Stimulated activated CD4-positive, alpha-beta T cell treated with anti-CD3 and anti-CD28 coated beads, Interleukin-1b, Interleukin-23, amount 100 ng/mL, for 48 hours (primary cell): ENCODE measurements at regions not wholly inside any gene's neighbourhood (a gene's known extent, or its start where the extent isn't known, plus 50 kb on each side); places are given as distances from the start of the nearest gene placed in this dataset.
"Not testable (repeated sequence)": the region's sequence is repeated elsewhere in the genome, so short reads cannot be mapped to it uniquely, and the experiment has no call there.

Experiments used
- DNase-seq: peaks from one replicate; pipeline ENCODE4 v3.0.0-alpha.2; 2020

DNA sequence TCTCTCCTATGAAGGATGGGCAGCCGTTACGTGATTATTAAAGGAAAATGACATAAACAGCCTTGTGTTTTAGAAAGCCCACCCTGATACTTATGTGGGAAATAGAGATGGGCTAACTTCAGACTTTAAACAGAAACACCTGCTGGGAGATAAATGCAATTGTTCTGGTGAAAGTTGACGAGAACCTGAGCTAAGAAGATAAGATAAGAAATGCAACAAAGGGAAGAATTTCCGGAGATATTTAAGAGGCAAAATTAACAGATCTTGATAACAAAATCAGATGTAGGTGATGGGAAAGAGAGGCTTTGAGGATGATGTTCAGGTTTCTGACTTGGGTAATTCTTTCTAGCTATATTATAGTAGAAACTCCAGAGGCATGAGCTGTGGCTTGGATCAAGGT is 102.7 kb upstream of the SLC7A11 start:
- DNase-seq, result no peak

GRCh38 chr4:138344054-138344453 is 101.9 kb upstream of the SLC7A11 start:
- no peak for DNase-seq

GRCh38 chr4:138341739-138342415 is 99.7 kb upstream of the SLC7A11 start:
- DNase-seq, result no peak

- DNase-seq, result no peak
Measured at GRCh38 chr4:138338840-138339239, 96.7 kb upstream of the SLC7A11 start.

- not testable (repeated sequence) for DNase-seq
Measured at GRCh38 chr4:138338222-138338621, 96.1 kb upstream of the SLC7A11 start.

GRCh38 chr4:138334346-138335016 is 92.3 kb upstream of the SLC7A11 start:
- DNase-seq, result no peak

DNA sequence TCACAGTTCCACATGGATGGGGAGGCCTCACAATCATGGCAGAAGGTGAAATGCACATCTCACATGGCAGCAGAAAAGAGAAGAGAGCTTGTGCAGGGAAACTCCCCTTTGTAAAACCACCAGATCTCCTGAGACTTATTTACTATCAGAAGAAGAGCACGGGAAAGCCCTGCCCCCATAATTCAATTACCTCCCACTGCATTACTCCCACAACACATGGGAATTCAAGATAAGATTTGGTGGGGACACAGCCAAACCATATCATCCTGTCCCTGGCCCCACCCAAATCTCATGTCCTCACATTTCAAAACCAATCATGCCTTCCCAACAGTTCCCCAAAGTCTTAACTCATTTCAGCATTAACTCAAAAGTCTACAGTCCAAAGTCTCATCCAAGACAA is 90.3 kb upstream of the SLC7A11 start:
- DNase-seq, result not testable (repeated sequence)

GRCh38 chr4:138330531-138330930 is 88.4 kb upstream of the SLC7A11 start:
- no peak for DNase-seq

DNA sequence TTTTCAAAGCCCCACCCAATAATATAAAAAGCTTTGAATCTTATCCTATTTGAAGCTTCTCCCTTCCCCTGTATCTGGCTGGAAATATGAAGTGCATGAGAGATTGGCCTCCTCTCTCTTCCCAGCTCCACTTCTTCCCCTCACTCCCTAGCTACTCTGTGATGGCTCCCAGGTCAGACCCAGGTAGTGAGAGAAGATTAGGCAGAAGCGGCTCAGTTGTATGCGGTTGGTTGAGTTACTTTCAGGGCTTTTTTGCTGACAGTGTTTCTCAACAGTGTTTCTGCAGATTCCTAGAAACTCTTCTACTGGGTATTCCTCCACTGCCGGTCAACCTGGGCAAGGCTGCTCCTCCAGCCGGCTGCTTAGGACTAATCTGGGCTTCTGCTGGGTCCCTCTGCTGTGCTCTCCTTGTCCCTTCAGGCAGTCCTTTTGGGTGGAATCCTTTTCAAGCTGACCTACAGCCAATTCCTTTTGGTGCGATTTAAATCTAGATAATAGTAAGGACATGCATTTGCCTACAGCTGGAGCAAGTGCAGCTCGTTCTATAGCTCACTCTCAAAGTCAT is 87.4 kb upstream of the SLC7A11 start:
- DNase-seq, result no peak

GRCh38 chr4:138327338-138327737 is 85.2 kb upstream of the SLC7A11 start:
- no peak for DNase-seq

- DNase-seq, result no peak
Measured at GRCh38 chr4:138320831-138321230, 78.7 kb upstream of the SLC7A11 start.

- DNase-seq, result no peak
Measured at GRCh38 chr4:138320030-138320429, 77.9 kb upstream of the SLC7A11 start.

DNA sequence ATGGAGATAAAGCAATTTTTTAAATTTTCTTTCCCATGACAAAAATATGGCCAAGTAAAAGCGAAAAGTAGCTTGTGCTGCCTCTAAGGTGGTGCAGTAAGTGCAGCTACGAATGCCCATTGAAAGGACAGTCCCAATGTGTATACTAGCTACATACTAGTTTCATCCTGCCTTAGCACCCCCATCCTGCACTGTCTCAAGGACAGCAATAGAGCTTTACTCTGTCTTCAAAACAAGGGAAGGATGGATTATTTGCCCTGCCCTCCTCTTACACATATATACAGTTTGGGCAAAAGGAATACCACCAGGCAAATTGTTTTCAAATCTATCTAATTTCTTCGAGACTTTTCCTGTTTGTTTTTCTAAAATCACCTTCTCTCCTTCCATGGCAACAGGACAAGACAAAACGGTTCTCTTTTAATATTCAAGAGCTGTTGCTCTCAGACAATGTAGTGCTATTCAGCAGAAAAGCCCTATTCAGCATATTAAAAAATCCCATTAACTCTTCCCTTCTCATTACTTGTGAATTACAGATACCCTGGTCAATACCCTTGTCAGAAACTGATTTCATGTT is 75.1 kb upstream of the SLC7A11 start:
- no peak for DNase-seq

DNA sequence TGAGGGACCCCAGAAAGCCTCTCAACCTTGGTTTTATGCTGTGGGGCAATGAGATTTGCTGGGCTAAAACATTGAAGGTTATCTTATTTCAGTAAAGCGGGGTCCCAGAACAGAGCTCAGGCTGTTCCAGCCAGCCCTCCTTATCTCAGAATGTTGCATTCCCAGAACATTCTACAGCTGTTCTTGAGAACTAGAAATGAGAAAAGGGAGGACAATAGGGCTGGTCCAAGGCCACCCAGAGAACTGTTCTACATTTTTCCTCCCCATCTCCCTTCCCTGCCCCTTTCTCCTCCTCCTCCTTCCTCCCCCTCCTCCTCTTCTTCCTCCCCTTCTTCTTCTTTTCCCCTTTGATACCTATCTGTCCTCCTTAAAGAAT is 70.4 kb upstream of the SLC7A11 start:
- DNase-seq, result no peak

GRCh38 chr4:138311771-138312535 is 69.8 kb upstream of the SLC7A11 start:
- DNase-seq, result no peak

DNA sequence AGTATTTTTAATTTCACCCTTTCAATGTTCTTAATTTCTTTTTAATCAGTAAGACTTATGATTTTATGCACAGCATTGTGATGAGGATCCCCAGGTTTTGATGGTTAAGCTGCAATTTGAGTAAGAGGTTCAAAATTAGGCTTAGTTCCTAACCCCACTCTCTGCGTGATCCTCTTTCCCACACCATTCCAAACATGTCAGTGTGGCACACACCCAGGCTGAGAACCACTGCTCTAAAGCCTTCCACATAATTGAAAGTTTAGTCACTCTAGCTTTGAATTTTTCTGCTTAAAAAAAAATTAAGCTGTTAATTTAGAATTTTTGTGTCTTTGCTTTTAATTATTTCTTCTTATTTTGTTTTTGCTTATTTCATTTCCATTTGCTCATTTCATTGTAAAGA is 68.8 kb upstream of the SLC7A11 start:
- no peak for DNase-seq

- DNase-seq, result no peak
Measured at GRCh38 chr4:138310498-138310897, 68.3 kb upstream of the SLC7A11 start.

GRCh38 chr4:138308356-138308755 is 66.2 kb upstream of the SLC7A11 start:
- DNase-seq, result no peak

- DNase-seq, result no peak
Measured at GRCh38 chr4:138307319-138307718, 65.2 kb upstream of the SLC7A11 start.

- DNase-seq, result no peak
Measured at GRCh38 chr4:138305050-138305449, 62.9 kb upstream of the SLC7A11 start.

- no peak for DNase-seq
Measured at GRCh38 chr4:138301536-138301935, 59.4 kb upstream of the SLC7A11 start.

GRCh38 chr4:138300616-138301015 is 58.5 kb upstream of the SLC7A11 start:
- DNase-seq, result no peak

- DNase-seq, result no peak
Measured at GRCh38 chr4:138299881-138300280, 57.7 kb upstream of the SLC7A11 start.
